DOHH2 (cell line): ENCODE measurements at regions not wholly inside any gene's neighbourhood (a gene's known extent, or its start where the extent isn't known, plus 50 kb on each side); places are given as distances from the start of the nearest gene placed in this dataset.

Experiments used
- H3F3A ChIP-seq: fragments of 200-600 bp; sonication (generic), shearing (Covaris generic); 2 replicates; pipeline ENCODE4 v1.6.0; 2016; ENCODE audit warnings: antibody characterized with exemption, mild to moderate bottlenecking; ENCODE audit not compliant: control insufficient read depth, insufficient read depth
- H3K27ac ChIP-seq: fragments of 200-600 bp; sonication (generic); 2 replicates; pipeline ENCODE4 v1.5.1; 2014; ENCODE audit warnings: low read depth, mild to moderate bottlenecking, low read length, moderate library complexity
- H3K27me3 ChIP-seq: fragments of 200-600 bp; sonication (generic); 2 replicates; pipeline ENCODE4 v1.6.1; 2014; ENCODE audit warnings: mild to moderate bottlenecking, low read length, mixed read lengths; ENCODE audit not compliant: control insufficient read depth
- H3K36me3 ChIP-seq: fragments of 200-600 bp; sonication (generic); 2 replicates; pipeline ENCODE4 v1.6.1; 2014; ENCODE audit warnings: mild to moderate bottlenecking, low read length, moderate library complexity, mixed read lengths; ENCODE audit not compliant: control insufficient read depth
- H3K4me1 ChIP-seq: fragments of 200-600 bp; sonication (generic); 2 replicates; pipeline ENCODE4 v1.6.1; 2014; ENCODE audit warnings: mild to moderate bottlenecking, low read length, mixed read lengths; ENCODE audit not compliant: control insufficient read depth
- H3K4me2 ChIP-seq: fragments of 200-600 bp; sonication (generic); 2 replicates; pipeline ENCODE4 v1.6.0; 2014; ENCODE audit warnings: mild to moderate bottlenecking, low read length, moderate library complexity
- H3K4me3 ChIP-seq: fragments of 200-600 bp; sonication (generic); 2 replicates; pipeline ENCODE4 v1.5.1; 2014; ENCODE audit warnings: mild to moderate bottlenecking, low read length, mixed read lengths
- H3K79me2 ChIP-seq: fragments of 200-600 bp; sonication (generic); 2 replicates; pipeline ENCODE4 v1.6.1; 2014; ENCODE audit warnings: mild to moderate bottlenecking, low read length, mixed read lengths; ENCODE audit not compliant: control insufficient read depth
- H3K9me2 ChIP-seq: fragments of 200-600 bp; sonication (generic); replicated peaks from 2 replicates; pipeline ENCODE4 v1.6.1; 2014; ENCODE audit warnings: mild to moderate bottlenecking, low read length, mixed read lengths; ENCODE audit not compliant: control insufficient read depth
- H3K9me3 ChIP-seq: fragments of 200-600 bp; sonication (generic); 2 replicates; pipeline ENCODE4 v1.6.1; 2014; ENCODE audit warnings: antibody characterized with exemption, low read length, mixed read lengths; ENCODE audit not compliant: control insufficient read depth, insufficient read depth
- H4K20me1 ChIP-seq: fragments of 200-600 bp; sonication (generic); 2 replicates; pipeline ENCODE4 v1.6.0; 2014; ENCODE audit warnings: low read depth, mild to moderate bottlenecking, antibody characterized with exemption, low read length, moderate library complexity; ENCODE audit not compliant: control insufficient read depth, insufficient read depth
- CTCF ChIP-seq: fragments of 200-600 bp; sonication (generic); IDR thresholded peaks from one replicate; pipeline ENCODE4 v1.5.1; 2014; ENCODE audit warnings: antibody characterized with exemption, mild to moderate bottlenecking, low read depth, low read length; ENCODE audit not compliant: poor library complexity, severe bottlenecking
- EZH2phosphoT487 ChIP-seq: fragments of 200-600 bp; sonication (generic); IDR thresholded peaks from 2 replicates; pipeline ENCODE4 v1.6.1; 2017; ENCODE audit warnings: borderline replicate concordance, mild to moderate bottlenecking, antibody characterized with exemption, low read length, moderate library complexity, mixed read lengths

GRCh38 chr4:33532821-33533220 lies 2711.5 kb downstream of the ARAP2 start:
- no peaks in the 10 kb centered on the region for H3K27me3 ChIP-seq
- no peak overlapping the region for H3K27ac ChIP-seq
- TF ChIP-seq EZH2phosphoT487 (no peak), CTCF (no peak)
- no peaks in the 10 kb centered on the region for H3K4me1 ChIP-seq
- H3K9me3 ChIP-seq: no peaks in the 10 kb centered on the region
- H3K4me3 ChIP-seq: no peak overlapping the region
- no peaks in the 10 kb centered on the region for H3K9me2 ChIP-seq
- no peak overlapping the region for H3K4me2 ChIP-seq
- H3F3A ChIP-seq: no peaks in the 10 kb centered on the region
- no peaks in the 10 kb centered on the region for H3K36me3 ChIP-seq
- no peaks in the 10 kb centered on the region for H4K20me1 ChIP-seq
- no peaks in the 10 kb centered on the region for H3K79me2 ChIP-seq

GRCh38 chr4:33536898-33537297 lies 2707.4 kb downstream of the ARAP2 start:
- no peak overlapping the region for H3K4me3 ChIP-seq
- H3K27ac ChIP-seq: no peak overlapping the region
- H4K20me1 ChIP-seq: no peaks in the 10 kb centered on the region
- H3K4me2 ChIP-seq: no peak overlapping the region
- H3K9me3 ChIP-seq: no peaks in the 10 kb centered on the region
- no peaks in the 10 kb centered on the region for H3K79me2 ChIP-seq
- H3F3A ChIP-seq: no peaks in the 10 kb centered on the region
- TF ChIP-seq EZH2phosphoT487: no peak
- no peak for TF ChIP-seq CTCF
- no peaks in the 10 kb centered on the region for H3K27me3 ChIP-seq
- H3K9me2 ChIP-seq: no peaks in the 10 kb centered on the region
- H3K36me3 ChIP-seq: no peaks in the 10 kb centered on the region
- no peaks in the 10 kb centered on the region for H3K4me1 ChIP-seq

GRCh38 chr4:33537527-33537926 lies 2706.8 kb downstream of the ARAP2 start:
- Histone ChIP-seq H3K36me3 (no peaks in the 10 kb centered on the region), H3K79me2 (no peaks in the 10 kb centered on the region), H3K4me2 (no peak overlapping the region), H3F3A (no peaks in the 10 kb centered on the region), H3K4me3 (no peak overlapping the region), H3K4me1 (no peaks in the 10 kb centered on the region), H4K20me1 (no peaks in the 10 kb centered on the region), H3K9me3 (no peaks in the 10 kb centered on the region), H3K27ac (no peak overlapping the region), H3K9me2 (no peaks in the 10 kb centered on the region), H3K27me3 (no peaks in the 10 kb centered on the region)
- TF ChIP-seq CTCF (no peak), EZH2phosphoT487 (no peak)
